GM18867 (cell line): ENCODE measurements at regions not wholly inside any gene's neighbourhood (a gene's known extent, or its start where the extent isn't known, plus 50 kb on each side); places are given as distances from the start of the nearest gene placed in this dataset.

Experiments
- ATAC-seq: cut with Tn5 transposase; IDR thresholded peaks from one replicate; pipeline ENCODE4 v1.9.1; 2021; ENCODE audit warnings: mild to moderate bottlenecking, moderate library complexity; ENCODE audit not compliant: unreplicated experiment

DNA sequence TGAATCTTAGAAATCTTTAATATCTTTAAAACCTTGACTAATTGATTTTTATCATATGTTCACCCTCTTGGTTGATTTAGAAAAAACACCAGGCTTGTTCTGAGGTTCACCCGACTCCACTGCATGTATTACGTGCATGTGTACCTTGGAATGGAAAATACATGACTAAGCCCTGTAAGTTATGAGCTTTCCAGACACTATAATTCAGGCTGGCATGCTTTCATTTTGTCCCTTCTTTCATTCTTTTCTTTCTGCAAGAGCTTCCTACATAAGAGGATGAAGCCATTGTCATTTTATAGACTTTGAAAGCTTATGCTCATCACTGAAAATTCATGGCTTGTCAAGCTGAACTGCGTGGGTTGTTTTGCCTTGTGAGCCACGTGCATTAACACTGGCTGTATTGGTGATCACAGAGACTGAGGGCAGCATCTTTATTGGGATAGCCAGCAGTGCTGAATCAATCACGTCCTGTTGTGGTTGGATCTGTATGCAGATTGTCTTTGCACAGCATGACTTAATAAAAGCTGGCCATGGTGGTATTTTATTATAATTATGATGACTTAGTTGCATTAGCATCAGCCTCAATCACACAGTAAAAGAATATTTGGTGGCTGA, 141.9 kb downstream of the SLIT2 start:
- ATAC-seq = no peak

GRCh38 chr4:20394512-20394911, 142.8 kb downstream of the SLIT2 start:
- no peak for ATAC-seq

DNA sequence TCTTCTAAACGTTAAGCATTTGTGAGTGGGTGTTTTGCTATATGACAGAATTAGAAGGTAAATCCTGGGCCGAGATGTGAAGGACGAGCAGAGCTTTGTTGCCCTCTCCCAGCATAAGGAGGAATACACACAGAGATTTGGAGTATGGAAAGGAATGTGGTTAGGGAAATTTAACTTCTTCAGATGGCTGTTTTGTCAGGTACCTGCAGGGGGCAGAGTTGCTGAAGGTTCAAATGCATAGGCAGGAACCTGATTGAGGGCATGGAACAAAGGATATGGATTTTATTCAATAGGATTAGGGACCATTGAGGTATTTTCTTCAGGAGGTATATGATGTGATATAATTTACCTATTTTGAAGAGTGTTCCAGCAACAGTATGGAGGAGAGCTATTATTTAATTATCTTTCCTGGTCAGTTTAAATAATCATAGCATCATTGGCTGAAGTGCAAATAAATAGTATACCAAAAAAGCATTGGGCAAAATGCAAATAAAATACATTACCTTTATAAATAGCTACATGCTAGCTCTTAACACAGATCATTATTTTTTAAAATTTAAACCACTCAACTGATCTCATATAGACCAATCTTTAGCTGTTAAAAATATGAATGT, 143.6 kb downstream of the SLIT2 start:
- peak; percentile 73 for ATAC-seq

DNA sequence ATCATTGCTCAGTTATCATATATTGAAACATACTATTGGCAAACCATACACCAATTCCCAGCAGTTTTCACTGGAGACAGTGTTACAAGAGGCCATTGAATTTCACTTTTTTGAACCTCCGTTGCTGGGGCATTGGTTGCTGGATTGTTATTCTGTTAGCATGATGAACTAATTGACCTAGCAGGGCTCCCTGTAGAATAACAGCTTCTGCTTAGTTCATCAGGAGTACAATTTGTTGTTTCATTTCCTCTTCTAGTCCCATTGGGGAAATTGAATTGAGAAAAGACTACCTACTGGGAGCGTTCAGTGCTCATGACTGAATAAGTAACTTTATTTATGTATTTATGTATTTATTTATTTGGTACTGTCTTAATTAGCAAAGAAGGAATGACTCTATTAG, 151.6 kb downstream of the SLIT2 start:
- ATAC-seq = peak; percentile 58

DNA sequence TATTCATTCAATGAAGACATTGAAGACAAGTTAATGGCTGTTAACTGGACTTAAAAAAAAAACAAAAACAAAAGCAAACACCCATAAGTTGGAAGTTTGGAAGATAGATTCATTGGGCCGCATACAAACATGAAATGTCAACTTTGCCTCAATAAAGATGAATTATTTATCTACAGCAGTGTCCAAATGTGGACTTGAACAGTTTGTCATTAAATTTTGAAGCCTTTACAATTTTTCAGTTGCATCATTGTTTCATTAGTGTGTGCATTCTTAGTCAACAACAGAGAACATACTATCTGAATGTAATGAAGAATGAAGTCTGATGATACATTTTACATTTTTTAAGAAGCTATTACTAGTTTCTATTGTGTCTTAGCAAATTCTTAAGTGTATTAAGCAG, 152.1 kb downstream of the SLIT2 start:
- ATAC-seq = no peak

DNA sequence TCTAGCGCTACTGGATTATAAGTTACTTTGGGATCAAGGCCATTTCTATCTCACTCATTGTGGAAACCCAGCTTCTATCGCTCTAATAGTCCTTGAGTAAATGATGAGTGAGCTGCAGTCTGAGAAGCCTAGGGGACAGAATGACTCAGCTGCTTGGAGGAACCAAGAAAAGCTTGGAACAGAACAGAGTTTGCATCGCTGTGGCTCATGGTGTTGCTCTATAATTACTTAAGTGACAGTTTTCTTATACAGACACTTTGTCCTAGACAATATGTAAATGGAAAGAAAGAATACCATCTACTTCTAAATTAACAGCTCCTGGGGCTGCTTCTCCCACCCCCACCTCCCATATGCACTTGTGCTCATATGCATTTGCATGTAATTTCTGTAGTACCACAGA, 156.9 kb downstream of the SLIT2 start:
- ATAC-seq = no peak

GRCh38 chr4:20412072-20412471, 160.4 kb downstream of the SLIT2 start:
- ATAC-seq = no peak

DNA sequence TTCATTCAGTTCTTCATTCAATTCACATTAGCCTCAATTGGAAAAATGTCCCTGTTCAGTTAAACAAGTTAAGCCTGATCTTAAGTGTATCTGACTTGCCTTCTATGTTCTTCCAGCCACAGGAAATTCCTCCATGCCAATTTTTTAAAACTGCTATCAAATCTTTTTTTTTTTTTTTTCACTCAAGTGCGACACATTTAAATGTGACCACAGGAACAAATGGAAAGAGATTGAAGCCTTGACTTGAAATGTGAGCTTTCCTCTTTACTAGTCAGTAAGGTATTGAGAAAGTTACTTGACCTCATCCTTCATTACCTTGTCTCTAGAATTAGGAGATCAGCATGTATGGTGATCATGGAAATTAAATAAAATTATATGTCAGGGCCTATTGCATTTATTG, 165.1 kb downstream of the SLIT2 start:
- no peak for ATAC-seq

DNA sequence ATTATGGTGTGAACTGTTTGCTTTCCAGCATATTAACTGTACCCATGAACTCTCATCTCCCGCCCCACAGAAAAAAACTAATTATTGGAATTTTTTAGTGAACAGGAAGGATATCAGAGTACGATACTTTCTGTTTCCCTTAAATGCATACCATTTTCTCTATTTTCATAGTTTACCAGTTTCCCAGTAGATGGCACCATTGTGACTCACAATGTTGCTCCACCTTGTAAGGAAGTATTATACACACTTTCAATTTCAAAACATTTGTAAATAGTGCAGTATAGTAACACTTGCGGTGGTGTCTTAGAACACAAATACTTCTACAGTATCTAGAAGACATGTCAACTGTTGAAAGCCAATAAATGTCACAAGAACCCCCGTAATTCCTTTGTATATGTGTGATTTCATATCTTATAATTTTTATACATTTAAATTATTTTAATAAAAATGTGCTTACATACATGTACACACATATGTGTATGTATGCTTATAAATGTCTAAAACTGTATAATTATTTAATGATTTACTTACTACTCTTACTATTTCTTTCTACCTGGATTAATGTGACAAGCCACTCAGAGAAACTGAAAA, 167.3 kb downstream of the SLIT2 start:
- peak; percentile 98 for ATAC-seq

GRCh38 chr4:20420916-20421602, 169.4 kb downstream of the SLIT2 start:
- ATAC-seq = no peak

DNA sequence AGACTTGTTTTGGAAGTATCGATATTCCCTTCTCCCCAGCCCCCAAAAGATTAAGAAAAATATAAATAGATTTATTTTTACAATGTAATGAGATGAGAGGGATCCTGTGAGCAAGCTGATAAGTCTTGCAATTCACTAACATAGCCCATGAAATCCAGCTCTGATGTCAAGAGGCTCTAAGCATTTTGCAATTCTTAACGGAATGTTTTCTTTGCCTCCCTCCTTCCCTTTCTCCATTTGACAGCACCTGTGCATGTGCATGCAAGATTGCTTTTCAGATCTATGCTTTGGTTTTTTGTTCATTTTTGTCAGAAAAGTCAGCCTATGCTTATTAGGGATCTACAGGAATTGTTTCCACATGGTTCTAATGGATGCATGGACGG, 169.9 kb downstream of the SLIT2 start:
- no peak for ATAC-seq

- ATAC-seq = peak; percentile 71
Measured at GRCh38 chr4:20422398-20422797, 170.7 kb downstream of the SLIT2 start.

DNA sequence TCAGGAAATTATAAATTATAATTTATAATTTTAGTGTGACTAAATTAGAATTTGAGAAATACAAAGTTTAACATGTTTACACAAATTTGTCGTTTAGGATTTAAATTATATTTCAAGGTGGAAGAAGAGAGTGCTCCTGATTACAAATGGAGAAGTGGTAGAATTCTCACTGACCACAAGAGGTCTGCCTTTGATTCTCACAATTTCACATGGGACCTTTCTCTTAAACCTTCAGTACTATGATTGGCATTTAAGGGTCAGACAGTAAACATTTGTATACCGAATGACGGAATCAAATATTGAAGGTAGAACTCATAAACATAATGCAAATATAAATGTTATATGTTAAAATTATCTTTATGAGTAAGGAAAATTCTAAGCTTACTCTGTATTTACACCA, 171.7 kb downstream of the SLIT2 start:
- ATAC-seq = no peak

- no peak for ATAC-seq
Measured at GRCh38 chr4:20426028-20426427, 174.3 kb downstream of the SLIT2 start.

- ATAC-seq = peak; percentile 74
Measured at GRCh38 chr4:20428436-20429160, 176.9 kb downstream of the SLIT2 start.

DNA sequence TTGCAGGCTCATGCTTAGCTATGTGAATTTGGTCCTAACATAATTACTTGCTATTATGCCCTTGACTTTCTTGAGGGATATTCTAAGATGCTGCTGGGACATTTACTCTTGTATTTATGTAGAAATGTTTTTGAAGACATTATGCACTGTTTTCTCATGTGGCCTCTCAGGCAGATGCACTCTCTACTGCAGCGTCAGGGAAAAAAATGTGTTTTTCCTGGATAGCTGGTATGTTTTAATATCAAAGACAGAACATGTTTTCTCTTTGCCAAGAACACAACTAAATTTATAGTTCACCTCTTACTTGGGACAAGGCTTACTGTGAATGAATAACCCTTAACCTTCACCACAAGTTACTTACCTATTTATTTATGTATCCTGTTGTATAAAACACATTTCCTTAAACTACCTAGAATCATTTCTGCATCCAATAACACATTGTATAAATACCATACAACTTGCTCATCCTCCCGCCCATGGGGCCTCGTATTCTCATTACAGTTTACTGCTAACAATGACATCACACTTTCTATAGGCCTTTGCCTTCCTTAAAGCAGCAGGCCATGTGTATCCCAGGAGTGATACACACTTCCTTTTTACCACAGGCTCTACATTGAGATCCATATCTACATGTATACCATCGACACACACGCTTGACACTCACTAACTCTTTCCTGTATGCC, 178.7 kb downstream of the SLIT2 start:
- no peak for ATAC-seq

DNA sequence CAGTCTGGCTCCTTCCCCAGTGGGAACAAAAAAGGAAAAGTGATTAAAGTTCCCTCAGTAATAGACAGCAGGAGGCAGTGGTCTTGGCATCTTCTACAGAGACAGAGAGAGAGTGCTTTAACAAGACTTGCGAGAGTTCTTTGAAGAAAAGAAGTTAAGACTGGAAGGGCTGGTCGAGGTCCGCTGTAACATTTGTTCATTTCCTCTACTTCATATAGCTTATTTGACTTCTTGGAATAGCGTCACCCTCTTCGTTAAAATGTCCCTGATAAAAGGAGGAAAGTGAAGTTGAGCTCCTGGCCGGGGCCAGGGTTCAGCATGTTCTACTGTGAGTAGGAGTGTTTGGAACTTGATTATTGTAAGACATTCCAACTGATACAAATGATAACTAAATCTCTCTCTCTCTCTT, 179.8 kb downstream of the SLIT2 start:
- no peak for ATAC-seq

DNA sequence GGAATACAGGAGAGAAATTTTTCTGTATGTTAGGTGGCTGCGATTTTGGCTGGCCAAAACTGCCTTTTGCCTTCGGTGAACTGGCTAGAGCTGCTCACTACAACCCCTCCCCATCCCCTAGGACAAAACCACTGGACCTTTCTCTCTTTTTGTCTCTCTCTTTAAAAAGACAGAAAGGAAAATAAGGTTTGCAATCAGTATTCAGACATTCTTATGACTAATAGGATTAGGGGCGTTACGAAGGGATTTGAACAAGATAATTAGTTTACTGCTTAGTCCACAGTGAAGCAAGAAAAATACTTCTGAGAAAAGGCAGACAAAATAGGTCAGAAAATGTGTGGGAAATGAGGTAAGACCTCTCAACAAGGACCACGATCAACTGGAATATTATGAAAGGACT, 180.4 kb downstream of the SLIT2 start:
- no peak for ATAC-seq

- no peak for ATAC-seq
Measured at GRCh38 chr4:20433097-20433705, 181.5 kb downstream of the SLIT2 start.

DNA sequence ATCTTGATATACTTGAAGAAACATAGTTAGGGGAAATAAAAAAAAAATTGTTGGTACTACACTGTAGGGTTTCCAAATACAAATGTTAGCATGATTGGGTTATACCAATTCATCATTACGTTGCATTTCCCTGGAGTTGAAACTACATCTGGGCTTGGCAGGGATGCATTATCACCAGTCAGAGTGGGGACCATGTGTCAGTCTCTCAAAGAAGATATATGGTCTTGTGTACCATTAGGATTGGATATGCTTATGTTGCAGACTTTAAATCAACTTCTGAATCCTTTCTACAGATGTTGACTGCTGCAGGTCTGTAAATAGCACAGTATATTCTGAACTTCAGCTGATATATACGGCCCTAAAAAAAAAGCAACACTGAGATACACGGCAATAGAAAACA, 188.5 kb downstream of the SLIT2 start:
- no peak for ATAC-seq
